ENCODE measurements at regions not wholly inside any gene's neighbourhood (a gene's known extent, or its start where the extent isn't known, plus 50 kb on each side); places are given as distances from the start of the nearest gene placed in this dataset.

GRCh38 chr17:71273441-71273840 is 847.4 kb upstream of the SOX9 start:
- DNase-seq (no peak), ATAC-seq (ENCODE audit: low read depth) (no peak)
- Mint-ChIP-seq H3K4me1 (no peaks in the 10 kb centered on the region), H3K9me3 (ENCODE audit: insufficient read depth) (peaks cover 4% of the 10 kb centered on the region), H3K27me3 (no peaks in the 10 kb centered on the region), H3K4me3 (no peak overlapping the region), H3K27ac (no peak overlapping the region)
- Histone ChIP-seq H4K20me1 (ENCODE audit: control insufficient read depth, insufficient read depth, low read length, poor library complexity, severe bottlenecking) (no peaks in the 10 kb centered on the region), H3K4me3 (ENCODE audit: control extremely low read depth in 1 of 5, extremely low read depth in 1 of 5, insufficient read depth in 1 of 5, low read depth in 2 of 5, low read length in 4 of 5) (no peak overlapping the region), H3K4me1 (ENCODE audit: control insufficient read depth in 2 of 2, insufficient read depth in 2 of 2, low read length in 2 of 2) (no peaks in the 10 kb centered on the region), H3K4me2 (replicated peaks; ENCODE audit: low read depth, low read length, poor library complexity, severe bottlenecking) (no peak overlapping the region), H3K36me3 (replicated peaks in 1 of 2; ENCODE audit: control extremely low read depth in 1 of 2, control insufficient read depth in 1 of 2, extremely low read depth in 1 of 2, insufficient read depth in 2 of 2, low read length in 1 of 2) (no peaks in the 10 kb centered on the region), H2AFZ (ENCODE audit: insufficient read depth, low read depth, low read length, poor library complexity, severe bottlenecking) (no peak overlapping the region), H3K27ac (ENCODE audit: low read length in 2 of 2) (no peak overlapping the region), H3K9ac (ENCODE audit: low read length) (no peak overlapping the region), H3K9me3 (ENCODE audit: control extremely low read depth in 1 of 3, control insufficient read depth in 2 of 3, insufficient read depth in 1 of 3, low read length in 2 of 3) (no peaks in the 10 kb centered on the region), H3K27me3 (replicated peaks in 1 of 4; ENCODE audit: control extremely low read depth in 1 of 4, control insufficient read depth in 3 of 4, insufficient read depth in 4 of 4, low read length in 3 of 4) (no peaks in the 10 kb centered on the region), H3K79me2 (ENCODE audit: control insufficient read depth, insufficient read depth, low read length) (no peaks in the 10 kb centered on the region)
- ChIA-PET POLR2A (no interaction called here), CTCF (interaction anchor here (0.9 kb wide), 1 partner anchor 12 kb away, joined by 3 read pairs; no protein-coding TSS in a partner anchor)
- intact Hi-C loops (cut with micrococcal nuclease) = no loop called here
- TF ChIP-seq EZH2 (IDR thresholded peaks at IDR 0.05; ENCODE audit: borderline replicate concordance, insufficient read depth, low read depth, low read length, poor library complexity, severe bottlenecking) (no peak), CTCF (IDR thresholded peaks at IDR 0.05) (no peak)
- WGBS (ENCODE audit: insufficient coverage) = no CpG with 5 or more reads among the region's 2 CpGs

- H3K27me3 ChIP-seq (replicated peaks in 1 of 4; ENCODE audit: control extremely low read depth in 1 of 4, control insufficient read depth in 3 of 4, insufficient read depth in 4 of 4, low read length in 3 of 4) = no peaks in the 10 kb centered on the region
- H3K27me3 Mint-ChIP-seq = no peaks in the 10 kb centered on the region
- no peak overlapping the region for H3K27ac ChIP-seq (ENCODE audit: low read length in 2 of 2)
- H3K4me2 ChIP-seq (replicated peaks; ENCODE audit: low read depth, low read length, poor library complexity, severe bottlenecking) = no peak overlapping the region
- ChIA-PET POLR2A (no interaction called here), CTCF (no interaction called here)
- no peaks in the 10 kb centered on the region for H3K4me1 ChIP-seq (ENCODE audit: control insufficient read depth in 2 of 2, insufficient read depth in 2 of 2, low read length in 2 of 2)
- H3K79me2 ChIP-seq (ENCODE audit: control insufficient read depth, insufficient read depth, low read length) = no peaks in the 10 kb centered on the region
- peaks cover 4% of the 10 kb centered on the region for H3K9me3 Mint-ChIP-seq (ENCODE audit: insufficient read depth)
- ATAC-seq (ENCODE audit: low read depth) = no peak
- TF ChIP-seq EZH2 (IDR thresholded peaks at IDR 0.05; ENCODE audit: borderline replicate concordance, insufficient read depth, low read depth, low read length, poor library complexity, severe bottlenecking) (no peak), CTCF (IDR thresholded peaks at IDR 0.05) (no peak)
- H3K4me3 Mint-ChIP-seq = no peak overlapping the region
- H4K20me1 ChIP-seq (ENCODE audit: control insufficient read depth, insufficient read depth, low read length, poor library complexity, severe bottlenecking) = no peaks in the 10 kb centered on the region
- H3K4me3 ChIP-seq (ENCODE audit: control extremely low read depth in 1 of 5, extremely low read depth in 1 of 5, insufficient read depth in 1 of 5, low read depth in 2 of 5, low read length in 4 of 5) = no peak overlapping the region
- no peak overlapping the region for H3K27ac Mint-ChIP-seq
- no peaks in the 10 kb centered on the region for H3K4me1 Mint-ChIP-seq
- DNase-seq = no peak
- no peaks in the 10 kb centered on the region for H3K9me3 ChIP-seq (ENCODE audit: control extremely low read depth in 1 of 3, control insufficient read depth in 2 of 3, insufficient read depth in 1 of 3, low read length in 2 of 3)
- no CpG with 5 or more reads among the region's 6 CpGs for WGBS (ENCODE audit: insufficient coverage)
- intact Hi-C loops (cut with micrococcal nuclease) = no loop called here
- H3K9ac ChIP-seq (ENCODE audit: low read length) = no peak overlapping the region
- no peaks in the 10 kb centered on the region for H3K36me3 ChIP-seq (replicated peaks in 1 of 2; ENCODE audit: control extremely low read depth in 1 of 2, control insufficient read depth in 1 of 2, extremely low read depth in 1 of 2, insufficient read depth in 2 of 2, low read length in 1 of 2)
- H2AFZ ChIP-seq (ENCODE audit: insufficient read depth, low read depth, low read length, poor library complexity, severe bottlenecking) = no peak overlapping the region
Observed at GRCh38 chr17:71276079-71276478, 844.7 kb upstream of the SOX9 start.

Measured in B cell (primary cell).